GM21723 (cell line): ENCODE measurements at regions not wholly inside any gene's neighbourhood (a gene's known extent, or its start where the extent isn't known, plus 50 kb on each side); places are given as distances from the start of the nearest gene placed in this dataset.
"Not testable (repeated sequence)": the region's sequence is repeated elsewhere in the genome, so short reads cannot be mapped to it uniquely, and the experiment has no call there.

Source experiments
- ATAC-seq: cut with Tn5 transposase; IDR thresholded peaks from one replicate; pipeline ENCODE4 v1.9.1; 2021; ENCODE audit warnings: mild to moderate bottlenecking, moderate library complexity; ENCODE audit not compliant: unreplicated experiment

- ATAC-seq, result no peak
Observed at GRCh38 chr9:108056805-108057386, 567.3 kb upstream of the KLF4 start.

DNA sequence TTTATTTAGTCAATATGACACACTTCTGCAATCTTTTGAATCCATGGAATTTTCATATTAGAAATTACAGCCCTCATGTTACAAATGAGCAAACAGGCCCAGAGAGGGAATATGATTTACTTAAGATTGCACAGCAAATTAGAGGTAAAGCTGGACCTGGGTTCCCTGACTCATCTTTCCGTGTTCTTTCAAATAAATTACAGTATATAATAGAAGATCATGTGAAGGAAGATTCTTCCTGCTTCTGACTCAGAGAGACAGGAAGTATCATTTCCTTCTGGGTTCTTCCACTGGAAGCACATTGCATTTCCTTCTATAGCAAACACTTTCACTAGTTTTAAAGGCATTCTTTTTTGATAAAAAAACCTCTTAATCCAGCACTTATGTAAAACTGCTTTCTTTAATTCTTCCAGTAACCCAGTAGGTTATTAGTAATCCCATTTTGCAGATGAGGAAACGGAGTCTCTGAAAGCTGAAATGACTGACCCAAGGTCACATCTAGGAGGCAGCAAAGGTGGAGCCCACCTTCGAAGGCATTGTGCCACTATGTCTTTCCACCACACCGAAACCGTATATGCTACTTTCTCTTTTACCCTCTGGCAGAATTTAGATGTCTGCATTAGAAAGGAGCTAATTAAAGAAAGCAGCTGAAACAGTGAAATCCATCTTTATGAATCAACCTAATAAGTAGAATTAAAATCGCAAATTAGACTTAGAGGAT is 566.7 kb upstream of the KLF4 start:
- ATAC-seq, result no peak

DNA sequence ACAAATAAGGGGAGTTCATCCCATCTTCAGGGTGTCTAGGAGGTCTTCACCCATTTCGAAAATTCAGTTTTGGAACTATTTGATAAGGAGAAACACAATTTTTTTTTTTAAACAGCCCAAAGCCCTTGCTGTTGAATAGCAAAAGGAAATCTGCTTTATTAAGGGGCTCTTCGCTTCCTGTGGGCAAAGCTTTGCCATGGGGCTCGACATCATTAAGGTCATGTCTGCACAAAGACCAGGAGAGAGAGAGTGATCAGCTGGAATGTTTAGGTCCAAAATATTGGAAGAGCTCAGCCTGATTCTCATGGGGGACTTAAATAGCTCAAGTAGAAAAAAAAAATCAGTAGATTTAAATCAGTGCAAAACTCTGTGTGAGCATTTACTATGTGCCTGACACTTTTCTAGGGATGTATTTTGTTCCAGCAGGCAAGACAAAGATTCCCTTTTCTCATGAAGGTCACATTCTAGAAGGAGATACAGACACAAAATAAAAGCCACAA is 564.6 kb upstream of the KLF4 start:
- no peak for ATAC-seq

DNA sequence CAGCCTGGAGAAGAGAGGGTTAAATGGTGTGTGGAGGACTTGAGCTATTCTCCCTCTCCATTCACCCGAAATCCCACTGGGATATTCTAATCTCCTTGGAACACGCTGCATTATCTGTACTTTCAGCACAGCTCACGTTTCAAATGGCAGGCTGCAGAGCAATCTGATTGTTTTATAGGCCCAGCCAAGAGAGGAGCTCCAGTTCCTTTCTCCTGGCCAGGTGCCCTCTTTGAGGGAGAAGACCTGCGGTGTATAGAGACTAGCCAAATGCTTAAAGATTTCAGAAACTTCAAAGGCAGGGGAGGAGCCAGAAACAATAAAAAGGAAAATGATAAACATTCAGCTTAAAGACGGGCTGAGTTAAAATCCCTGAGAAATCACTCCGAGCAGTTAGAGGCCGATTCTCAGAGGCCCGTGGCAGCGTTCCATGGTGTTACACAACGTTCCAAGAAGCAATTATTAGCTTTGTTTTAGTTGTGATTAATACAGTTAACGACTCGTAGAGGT is 564.0 kb upstream of the KLF4 start:
- no peak for ATAC-seq

- ATAC-seq, result no peak
Observed at GRCh38 chr9:108052431-108053080, 563.0 kb upstream of the KLF4 start.

DNA sequence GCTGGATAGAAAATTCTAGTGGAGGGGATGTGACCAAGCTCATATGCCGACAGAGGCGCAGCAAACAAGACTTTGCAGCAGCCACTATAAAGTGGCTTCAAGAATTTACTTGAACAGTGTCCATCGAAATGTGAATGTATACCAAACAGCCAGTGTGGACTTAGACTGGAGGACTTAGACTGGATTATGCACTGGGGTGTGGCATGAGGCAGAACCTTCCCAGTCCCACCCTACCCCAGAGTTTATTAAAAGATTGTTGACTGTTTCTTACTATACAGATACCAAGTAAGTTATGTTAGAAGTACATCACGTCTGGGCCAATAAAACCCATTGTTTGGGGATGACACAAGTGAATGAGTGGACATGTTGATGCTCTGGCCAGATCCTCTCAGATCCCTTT is 561.3 kb upstream of the KLF4 start:
- no peak for ATAC-seq

- ATAC-seq, result no peak
Observed at GRCh38 chr9:108049671-108050494, 560.3 kb upstream of the KLF4 start.

DNA sequence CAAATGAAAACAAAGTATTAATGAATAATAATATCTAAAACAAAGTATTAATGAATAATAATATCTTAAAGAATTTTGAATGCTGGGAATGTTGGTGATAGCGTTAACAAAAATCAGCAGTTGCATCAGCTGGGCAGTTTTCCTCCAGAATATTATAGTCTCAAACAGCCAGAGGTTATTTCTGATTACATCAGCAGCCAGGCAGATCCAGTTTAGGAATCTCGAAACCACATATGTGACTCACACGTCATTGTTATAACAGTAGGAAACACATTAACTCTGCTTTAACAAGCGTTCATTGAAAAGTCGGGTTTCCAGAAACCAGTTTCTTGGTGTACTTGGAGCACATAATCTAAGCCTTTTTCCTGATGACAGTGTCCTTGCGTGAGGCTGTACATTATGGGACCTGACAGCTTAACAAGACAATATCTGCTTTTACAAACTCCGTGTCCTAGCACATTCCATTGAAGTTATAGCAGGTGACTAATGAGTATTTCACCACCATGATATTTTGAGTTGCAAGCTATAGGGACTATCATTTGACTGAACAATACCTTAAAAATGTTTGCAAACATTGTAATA is 559.5 kb upstream of the KLF4 start:
- ATAC-seq, result no peak

GRCh38 chr9:108048406-108049025 is 558.9 kb upstream of the KLF4 start:
- no peak for ATAC-seq

GRCh38 chr9:108047777-108048176 is 558.2 kb upstream of the KLF4 start:
- not testable (repeated sequence) for ATAC-seq

- no peak for ATAC-seq
Observed at GRCh38 chr9:108047264-108047663, 557.7 kb upstream of the KLF4 start.

DNA sequence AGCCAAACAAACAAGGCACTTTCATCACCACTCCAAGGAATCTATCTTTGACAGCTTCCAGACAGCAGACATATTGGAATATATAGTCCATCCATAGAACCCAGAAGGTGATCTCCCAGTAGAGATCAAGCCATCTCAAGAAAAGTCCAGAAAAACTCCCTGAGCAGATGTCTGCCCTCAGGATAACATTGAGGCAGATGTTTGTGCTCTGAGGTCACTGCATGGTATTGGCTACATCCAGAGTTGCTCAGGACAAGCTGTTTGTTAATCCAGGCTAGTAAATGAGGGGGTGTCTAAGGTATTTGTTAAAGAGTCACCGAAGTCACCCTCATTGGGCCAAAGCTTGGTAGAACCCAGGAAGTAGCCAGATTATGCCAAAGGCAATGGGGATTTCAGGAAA is 556.3 kb upstream of the KLF4 start:
- no peak for ATAC-seq

- ATAC-seq, result no peak
Observed at GRCh38 chr9:108043585-108043984, 554.0 kb upstream of the KLF4 start.

- ATAC-seq, result no peak
Observed at GRCh38 chr9:108041551-108041950, 552.0 kb upstream of the KLF4 start.

DNA sequence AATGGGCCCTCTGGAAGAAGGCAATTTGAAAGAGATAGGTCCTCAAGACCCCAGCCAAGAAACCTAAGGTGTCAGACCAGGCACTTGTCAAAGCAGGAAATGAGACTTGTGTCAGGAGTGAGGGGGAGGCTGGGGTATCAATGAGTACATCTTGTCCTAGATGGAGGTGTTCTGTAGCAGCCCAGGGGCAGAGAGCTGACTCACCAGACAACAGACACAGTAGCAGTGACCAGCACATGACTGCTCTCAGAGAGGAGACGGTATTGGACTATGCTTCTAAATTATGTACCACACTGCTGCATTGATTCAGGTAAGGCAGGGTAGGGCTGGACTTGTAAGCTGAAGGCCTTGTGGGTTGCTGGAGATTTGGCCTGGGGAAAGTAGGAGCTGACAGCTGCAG is 551.2 kb upstream of the KLF4 start:
- no peak for ATAC-seq

DNA sequence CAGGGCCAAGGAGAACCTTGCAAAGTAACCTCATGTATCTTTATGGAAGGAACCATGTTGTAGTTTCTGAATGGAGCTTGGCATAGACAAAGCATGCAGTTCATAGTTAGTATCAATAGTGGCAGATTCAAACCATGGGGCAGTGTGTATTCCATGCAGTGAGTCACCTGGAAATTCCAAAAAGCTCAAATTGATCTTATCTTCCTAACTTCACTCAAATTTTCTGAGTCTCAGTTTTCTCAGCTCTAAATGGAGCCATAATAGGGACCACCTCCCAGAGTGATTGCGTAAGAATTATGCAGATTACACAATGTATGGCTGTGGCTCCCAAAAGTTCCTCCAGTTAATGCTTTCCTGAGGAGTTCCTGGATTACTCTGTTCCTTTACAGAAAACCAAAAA is 549.9 kb upstream of the KLF4 start:
- ATAC-seq, result no peak

GRCh38 chr9:108039012-108039411 is 549.4 kb upstream of the KLF4 start:
- no peak for ATAC-seq

GRCh38 chr9:108035487-108035886 is 545.9 kb upstream of the KLF4 start:
- ATAC-seq, result no peak

DNA sequence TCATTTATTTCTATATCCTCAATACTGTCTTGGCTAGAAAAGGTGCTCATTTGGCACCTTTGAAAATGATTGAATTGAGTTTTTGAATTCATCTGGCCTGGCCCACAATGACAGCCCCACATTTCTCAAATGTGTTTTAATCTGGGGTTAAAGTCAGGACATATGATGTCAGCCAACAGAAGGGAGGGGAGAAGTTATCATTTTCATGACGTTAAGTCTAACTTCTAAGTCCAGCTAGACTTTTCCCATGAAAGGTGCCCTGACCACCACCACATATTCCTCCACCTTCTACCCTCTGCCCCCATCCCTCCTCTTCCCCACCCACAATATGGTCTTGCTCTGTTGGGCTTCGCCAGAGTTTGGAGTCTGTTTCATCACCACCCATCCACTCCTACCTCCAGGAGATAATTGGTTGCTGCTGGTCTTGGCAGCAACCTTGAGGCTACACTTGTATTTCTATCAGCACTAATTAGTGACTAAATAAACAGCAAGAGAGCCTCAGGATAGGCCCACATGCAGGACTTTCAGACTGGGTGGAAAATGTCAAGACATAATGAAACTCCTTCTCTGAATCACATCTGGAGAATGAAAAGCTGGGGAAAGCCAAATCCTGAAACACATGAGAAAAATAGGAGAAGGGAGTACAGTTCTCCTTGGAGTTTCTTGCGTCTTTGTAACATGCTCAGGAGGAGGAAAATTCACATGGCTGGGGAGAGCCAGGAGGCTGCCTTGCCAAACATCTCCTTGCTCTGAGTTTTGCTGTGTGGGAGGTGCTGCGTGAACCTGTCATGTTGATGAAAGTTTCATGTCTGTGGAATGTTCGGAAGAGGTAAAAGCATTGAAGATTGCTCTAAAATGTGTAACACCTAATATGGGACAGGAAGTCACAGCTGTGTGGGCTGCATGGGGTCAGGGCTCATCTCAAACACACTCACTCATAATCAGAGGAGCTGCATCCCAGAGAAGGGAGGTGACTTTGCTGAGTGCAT is 544.7 kb upstream of the KLF4 start:
- no peak for ATAC-seq
